GM19397 (cell line): ENCODE measurements at regions not wholly inside any gene's neighbourhood (a gene's known extent, or its start where the extent isn't known, plus 50 kb on each side); places are given as distances from the start of the nearest gene placed in this dataset.

ENCODE experiments used
- ATAC-seq: cut with Tn5 transposase; IDR thresholded peaks from one replicate; pipeline ENCODE4 v1.9.1; 2021; ENCODE audit warnings: mild to moderate bottlenecking, moderate library complexity; ENCODE audit not compliant: unreplicated experiment

DNA sequence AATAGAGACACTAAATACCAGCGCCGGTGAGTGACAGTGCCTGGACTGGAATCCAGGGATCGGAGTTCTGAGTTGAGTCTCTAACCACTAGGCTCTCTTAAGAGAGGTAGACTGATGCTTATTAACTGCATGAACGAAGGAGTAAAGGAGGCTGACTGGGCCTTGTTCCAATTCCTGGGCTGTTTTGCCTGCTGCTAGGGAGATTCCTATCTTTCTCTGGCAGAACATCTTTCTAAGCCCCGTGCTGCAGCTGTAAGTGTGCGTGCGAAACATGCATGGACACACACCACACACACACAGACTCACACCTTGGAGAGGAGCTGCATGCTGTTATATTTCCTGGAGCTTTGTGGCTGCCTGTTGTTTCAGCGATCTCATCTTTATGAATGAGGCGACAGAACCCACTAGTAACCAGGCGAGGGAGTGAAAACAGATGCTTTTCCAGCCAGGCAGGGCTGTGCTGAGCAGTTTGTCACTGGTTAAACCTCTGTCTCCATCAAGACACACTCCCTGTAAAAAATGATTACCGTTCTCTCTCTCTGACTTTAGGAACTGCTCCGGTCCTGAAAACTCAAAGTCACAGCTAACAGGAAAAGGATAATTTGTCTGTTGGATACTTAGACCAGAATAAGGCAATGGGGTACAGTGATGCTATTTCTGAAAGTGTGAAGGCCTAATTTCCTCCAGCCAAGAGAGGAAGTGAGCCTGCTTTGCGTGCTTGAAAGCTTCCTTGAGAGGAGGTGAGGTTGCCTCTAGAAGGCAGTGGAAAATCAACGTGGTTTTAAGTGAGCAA, 157.4 kb upstream of the ZNF217 start:
- ATAC-seq = peak; percentile 69

DNA sequence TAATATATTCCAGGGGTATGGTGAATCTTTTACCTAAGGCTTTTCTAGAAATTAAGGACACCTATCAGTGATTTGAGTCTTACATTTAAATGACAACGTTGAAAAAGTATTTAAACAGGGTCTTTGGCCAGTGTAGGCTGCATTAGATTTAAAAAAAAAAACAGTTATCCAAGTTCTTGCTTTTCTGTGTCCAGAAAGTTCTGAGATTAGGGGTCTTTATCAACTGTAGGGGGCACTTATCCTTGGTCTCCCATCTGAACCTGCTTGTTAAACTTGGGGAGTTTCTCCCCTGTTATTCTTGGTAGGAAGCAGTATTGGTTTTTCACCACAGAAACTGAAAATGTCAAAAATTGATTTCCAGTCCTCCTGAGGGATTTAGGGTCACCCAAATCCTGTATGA, 155.9 kb upstream of the ZNF217 start:
- no peak for ATAC-seq

DNA sequence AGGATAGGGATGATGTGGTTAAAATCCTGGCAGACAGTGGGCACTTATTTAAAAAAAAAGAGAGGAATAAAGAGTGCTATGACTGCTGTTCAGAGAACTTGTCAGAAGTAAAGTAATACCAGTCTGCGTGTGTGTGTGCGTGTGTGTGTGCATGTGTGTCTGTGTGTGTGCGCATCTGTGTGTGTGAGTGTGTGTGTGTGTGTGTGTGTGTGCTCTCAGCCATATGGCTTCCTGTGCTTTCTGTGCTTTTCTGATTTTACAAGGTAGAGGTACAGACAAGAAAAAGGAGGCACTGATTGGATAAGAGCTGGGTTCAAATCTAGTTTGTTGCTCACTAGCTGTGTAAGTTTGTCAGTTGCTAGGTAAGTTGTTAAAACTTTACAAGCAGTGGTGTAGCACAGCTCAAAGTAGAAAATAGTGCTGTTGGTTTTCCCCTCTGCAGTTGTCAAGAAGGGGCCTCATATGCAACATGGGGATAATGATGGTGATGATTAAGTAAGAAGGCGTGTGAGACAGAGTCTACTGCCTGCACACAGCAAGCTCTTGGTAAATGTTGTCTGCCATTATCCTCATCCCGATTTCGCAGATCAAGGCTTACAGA, 155.3 kb upstream of the ZNF217 start:
- no peak for ATAC-seq

- no peak for ATAC-seq
These were observed 154.5 kb upstream of the ZNF217 start for GRCh38 chr20:53748176-53748575.

GRCh38 chr20:53743607-53744260, 150.1 kb upstream of the ZNF217 start:
- no peak for ATAC-seq

DNA sequence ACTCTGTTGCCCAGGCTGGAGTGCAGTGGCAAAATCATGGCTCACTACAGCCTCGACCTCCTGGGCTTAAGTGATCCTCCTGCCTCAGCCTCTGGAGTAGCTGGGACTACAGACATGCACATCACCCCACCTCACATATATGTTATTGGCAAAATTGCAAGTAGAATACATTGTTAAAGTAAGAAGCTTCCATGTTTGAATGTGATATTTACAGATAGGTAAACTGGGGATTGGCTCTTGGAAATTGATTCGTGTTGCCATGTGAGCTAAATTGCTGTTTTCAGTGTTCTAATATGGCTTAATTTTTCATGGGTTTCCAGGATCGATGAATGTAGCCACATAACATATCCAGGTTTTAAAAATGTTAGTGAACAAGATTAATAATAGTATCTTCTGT, 149.0 kb upstream of the ZNF217 start:
- no peak for ATAC-seq

GRCh38 chr20:53741726-53742028, 148.0 kb upstream of the ZNF217 start:
- no peak for ATAC-seq

DNA sequence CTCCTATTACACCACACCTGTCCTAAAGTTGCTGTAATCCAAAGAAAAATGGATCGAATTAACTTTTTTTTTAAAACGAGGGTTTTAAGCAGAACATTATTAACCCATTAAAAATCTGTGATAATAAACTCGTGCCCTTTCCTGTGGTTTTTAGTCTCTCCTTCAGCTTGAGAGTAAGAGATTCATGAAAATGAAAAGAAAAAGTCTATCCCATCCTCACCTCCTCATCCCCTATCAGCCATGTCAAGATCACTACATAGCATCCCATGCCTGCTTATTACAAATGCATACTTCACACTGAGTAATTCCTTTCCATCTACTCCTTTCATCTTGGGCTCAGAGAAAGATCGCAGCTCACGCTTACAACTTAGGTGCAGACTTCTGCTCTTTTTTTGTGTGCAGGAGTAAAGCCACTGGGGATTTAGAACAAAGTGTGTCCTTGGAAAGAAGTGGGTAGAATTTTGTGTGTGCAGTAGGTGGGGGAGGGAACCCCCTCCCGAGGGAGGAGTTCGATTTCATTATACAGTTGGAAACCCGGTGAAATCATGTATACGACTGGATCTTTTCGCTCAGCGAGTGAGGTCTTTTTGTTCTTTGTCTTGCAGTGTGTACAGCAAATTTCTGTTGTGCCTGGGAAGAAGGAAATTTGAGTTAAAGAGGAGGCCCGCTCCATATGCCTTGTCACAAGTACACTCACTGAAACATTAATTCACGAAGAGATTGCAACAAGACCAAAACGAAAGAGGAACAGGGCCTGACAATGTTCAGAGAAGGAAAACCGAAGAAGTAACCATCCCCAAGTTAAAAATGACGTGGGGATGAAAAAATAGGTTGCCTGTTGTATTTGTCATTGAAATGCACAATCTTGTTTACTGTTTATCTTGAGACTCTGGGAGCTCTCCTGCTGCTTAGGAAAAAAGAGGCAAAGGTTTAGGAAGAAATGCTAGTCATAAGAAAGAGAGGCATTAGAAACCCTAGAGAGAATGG, 146.5 kb upstream of the ZNF217 start:
- ATAC-seq = peak; percentile 51

- ATAC-seq = no peak
These were observed 145.5 kb upstream of the ZNF217 start for GRCh38 chr20:53738945-53739798.

DNA sequence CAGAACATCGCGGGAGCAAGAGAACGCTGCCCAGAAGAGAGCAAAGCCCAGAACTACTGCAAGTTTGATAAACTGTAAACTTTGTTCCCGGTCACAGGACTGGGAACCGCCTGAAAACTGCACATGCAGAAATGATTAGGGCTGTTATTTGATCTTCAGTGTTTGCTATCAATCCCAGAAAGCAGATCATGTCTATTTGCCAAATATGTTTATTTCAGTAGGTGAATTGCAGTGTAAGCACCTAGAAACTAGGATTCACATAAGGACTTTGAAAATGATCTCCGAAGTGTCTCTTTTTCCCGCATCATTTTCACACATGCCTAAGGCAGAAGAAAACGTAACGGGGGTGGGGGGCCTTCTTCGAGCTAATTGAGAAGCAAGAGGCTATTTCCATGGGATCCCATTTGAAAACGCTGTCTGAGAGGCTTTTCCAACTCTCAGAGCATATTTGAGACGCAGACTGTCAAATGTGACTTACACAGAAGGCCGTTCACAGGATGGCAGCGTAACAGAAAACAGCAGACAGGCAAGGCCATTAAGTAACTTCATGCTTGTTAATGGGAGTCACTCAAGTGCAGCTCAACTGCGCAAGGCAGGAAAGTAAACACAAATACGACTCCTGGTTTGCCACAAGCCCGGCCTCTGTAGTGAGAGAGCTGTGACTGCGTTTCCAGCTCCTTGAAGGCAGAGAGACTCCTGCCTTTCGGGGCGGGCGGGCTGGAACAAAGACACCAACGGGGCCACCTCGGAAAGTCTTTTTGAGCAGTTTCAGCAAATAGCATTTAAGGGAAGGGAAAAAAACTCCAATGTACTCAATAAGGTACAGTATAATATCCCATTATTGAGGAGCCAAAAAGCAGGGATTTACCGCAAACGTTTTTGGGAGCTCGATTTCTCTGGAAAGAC, 144.7 kb upstream of the ZNF217 start:
- no peak for ATAC-seq

DNA sequence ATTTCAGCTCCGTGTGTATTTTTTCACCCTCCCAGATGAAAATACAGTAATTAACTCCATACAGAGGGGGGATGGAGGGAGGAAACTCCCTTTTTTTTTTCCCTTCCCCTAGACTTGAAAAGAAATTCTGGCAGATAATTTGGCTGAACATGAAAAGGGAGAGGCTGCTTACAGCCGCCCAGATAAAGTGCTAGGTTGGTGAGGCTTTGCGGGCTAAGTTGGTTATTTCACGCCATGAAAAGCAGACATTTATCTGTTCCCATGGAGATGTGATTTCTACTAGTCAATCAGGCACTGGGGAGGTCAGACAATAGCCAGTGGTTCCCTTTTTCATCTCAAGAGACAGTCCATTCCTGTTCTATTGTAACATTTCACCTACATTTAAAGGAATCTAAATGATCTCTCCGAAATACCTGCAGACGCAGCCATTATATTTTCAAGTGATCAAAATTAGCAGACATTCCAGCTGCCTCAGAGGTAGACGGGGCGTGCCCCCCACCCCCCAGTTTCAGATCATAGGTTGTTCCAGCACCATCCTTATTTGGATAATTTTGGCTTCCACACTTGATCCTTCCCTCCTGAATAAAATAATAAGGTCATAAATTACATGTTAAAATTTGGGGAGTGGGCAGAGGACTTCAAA, 143.9 kb upstream of the ZNF217 start:
- no peak for ATAC-seq

DNA sequence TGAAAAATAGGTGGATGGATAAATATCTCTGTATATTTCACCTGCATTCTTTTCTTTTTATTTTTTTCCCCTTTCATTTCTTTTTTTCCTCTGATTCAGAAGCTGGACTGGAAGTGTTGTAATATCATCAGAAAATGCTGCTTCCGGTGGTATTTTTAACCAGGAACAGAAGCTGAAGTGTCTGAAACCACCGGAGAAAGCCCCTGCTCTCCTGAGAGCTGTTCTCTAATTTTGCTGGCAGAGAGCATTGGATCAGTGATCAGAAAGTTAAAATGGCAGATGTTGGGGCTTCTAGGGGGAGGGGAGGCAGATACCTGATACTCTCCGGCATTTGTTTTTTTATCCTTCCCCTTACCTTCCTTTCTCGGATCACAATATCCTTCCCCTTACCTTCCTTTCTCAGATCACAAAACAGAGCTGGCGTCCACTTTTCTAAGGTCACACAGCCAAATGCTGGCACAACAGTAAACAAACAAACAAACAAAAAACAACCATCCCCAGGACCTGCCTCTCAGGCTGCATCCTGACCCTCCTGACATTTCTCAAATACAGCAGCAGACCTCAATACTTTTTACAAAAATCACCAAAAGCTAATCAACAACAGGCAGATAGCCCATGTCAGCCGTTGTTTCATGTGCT, 143.2 kb upstream of the ZNF217 start:
- ATAC-seq = no peak

GRCh38 chr20:53736122-53736756, 142.6 kb upstream of the ZNF217 start:
- no peak for ATAC-seq

DNA sequence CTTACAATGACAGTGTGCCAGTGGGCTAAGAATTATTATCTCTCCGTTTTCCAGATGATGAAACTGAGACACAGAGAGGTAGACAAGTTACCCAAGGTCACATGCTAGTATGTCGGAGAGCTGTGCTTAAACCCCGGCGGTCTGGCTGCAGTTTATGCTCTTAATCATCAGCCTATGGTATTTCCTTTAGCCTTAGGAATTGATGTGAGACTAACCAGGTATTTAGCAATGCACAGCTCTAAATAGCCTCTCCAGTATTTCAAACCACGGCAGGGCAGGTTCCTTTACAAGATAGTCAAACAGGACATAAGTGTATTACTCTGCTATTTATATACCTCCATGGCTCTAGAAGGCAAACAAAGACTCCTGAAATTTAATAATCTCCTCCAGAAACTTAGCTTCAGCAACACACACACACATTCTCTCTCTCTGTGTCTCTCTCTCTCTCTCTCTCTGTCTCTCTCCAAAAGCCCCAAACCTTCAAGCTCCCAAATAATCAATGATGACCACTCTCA, 142.0 kb upstream of the ZNF217 start:
- ATAC-seq = no peak

DNA sequence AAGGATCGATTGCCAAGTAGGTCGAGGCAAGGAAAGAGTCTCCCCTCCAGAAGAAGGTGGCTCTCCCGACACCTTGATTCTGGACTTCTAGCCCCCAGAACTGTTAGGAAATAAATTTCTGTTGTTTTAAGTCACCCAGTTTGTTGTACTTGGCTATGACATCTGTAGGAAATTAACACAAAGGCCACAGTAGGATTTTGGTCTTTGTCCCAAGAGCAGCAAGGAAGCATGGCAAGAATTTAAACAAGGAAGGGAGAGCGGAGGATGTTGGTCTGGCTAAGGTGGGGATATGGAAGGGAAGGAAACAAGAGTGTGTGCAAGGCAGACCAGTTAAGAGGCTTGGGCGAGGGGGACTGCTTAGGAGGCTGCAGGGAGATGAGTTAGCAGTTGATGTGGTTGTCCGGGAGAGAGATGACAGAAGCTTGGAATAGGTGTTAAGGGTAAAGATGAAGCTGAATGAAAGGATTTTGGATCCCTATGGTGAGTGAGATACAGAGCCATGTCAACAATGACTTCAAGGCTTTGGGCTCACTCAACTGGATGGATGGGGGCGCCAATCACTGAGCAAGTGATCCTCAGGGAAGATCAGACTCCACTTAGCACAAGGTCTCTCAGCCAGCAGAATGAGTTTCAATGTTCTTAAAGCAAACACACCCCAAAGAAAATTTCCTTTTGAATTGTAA, 140.5 kb upstream of the ZNF217 start:
- no peak for ATAC-seq

DNA sequence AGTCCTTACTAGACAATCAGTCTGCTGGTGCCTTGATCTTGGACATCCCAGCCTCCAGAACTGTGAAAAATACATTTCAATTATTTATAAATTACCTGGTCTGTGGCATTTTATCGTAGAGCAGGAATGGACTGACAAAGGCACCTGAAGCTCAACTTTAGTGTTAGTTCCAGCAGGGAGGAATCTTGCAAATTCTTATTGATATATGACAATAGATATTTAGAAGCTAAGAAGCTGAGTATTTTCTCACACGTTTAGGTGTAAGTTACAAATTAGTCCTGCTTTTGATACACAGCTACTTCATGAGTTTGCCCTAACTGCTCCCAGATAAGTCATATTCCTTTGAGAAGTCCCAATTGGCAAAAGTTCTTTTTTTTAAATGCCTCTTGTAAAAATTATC, 138.0 kb upstream of the ZNF217 start:
- ATAC-seq = no peak

GRCh38 chr20:53728359-53728758, 134.7 kb upstream of the ZNF217 start:
- no peak for ATAC-seq
